OCI-LY1 (cell line): ENCODE measurements at regions not wholly inside any gene's neighbourhood (a gene's known extent, or its start where the extent isn't known, plus 50 kb on each side); places are given as distances from the start of the nearest gene placed in this dataset.

Experiments used
- H2AFZ ChIP-seq: fragments of 200-600 bp; sonication (generic), shearing (Covaris generic); 2 replicates; pipeline ENCODE4 v1.6.0; 2014; ENCODE audit warnings: antibody characterized with exemption, mild to moderate bottlenecking, low read length
- H3F3A ChIP-seq: fragments of 200-600 bp; sonication (generic), shearing (Covaris generic); 2 replicates; pipeline ENCODE4 v1.6.0; 2014; ENCODE audit warnings: mild to moderate bottlenecking, antibody characterized with exemption, low read length, moderate library complexity; ENCODE audit not compliant: insufficient read depth
- H3K27ac ChIP-seq: fragments of 200-600 bp; sonication (generic); 2 replicates; pipeline ENCODE4 v1.5.1; 2014; ENCODE audit warnings: low read length, mixed run types, mild to moderate bottlenecking, low read depth; ENCODE audit not compliant: poor library complexity, severe bottlenecking
- H3K27me3 ChIP-seq: fragments of 200-600 bp; sonication (generic); 2 replicates; pipeline ENCODE4 v1.6.0; 2014; ENCODE audit warnings: antibody characterized with exemption, mild to moderate bottlenecking, low read length, moderate library complexity; ENCODE audit not compliant: insufficient read depth
- H3K36me3 ChIP-seq: fragments of 200-600 bp; sonication (generic); 2 replicates; pipeline ENCODE4 v1.6.1; 2014; ENCODE audit warnings: mild to moderate bottlenecking, antibody characterized with exemption, low read length, moderate library complexity, mixed read lengths; ENCODE audit not compliant: insufficient read depth
- H3K4me1 ChIP-seq: fragments of 200-600 bp; sonication (generic); 2 replicates; pipeline ENCODE4 v1.5.1; 2014; ENCODE audit warnings: mild to moderate bottlenecking, low read length, moderate library complexity; ENCODE audit not compliant: insufficient read depth, severe bottlenecking
- H3K4me2 ChIP-seq: fragments of 200-600 bp; sonication (generic), shearing (Covaris generic); 2 replicates; pipeline ENCODE4 v1.6.1; 2014; ENCODE audit warnings: low read length
- H3K4me3 ChIP-seq: fragments of 200-600 bp; sonication (generic); 2 replicates; pipeline ENCODE4 v1.5.1; 2014; ENCODE audit warnings: low read length, low read depth, mild to moderate bottlenecking, mixed read lengths; ENCODE audit not compliant: poor library complexity, severe bottlenecking
- H3K79me2 ChIP-seq: fragments of 200-600 bp; shearing (Covaris generic); 2 replicates; pipeline ENCODE4 v1.6.1; 2016; ENCODE audit warnings: mixed run types, low read length, mixed read lengths; ENCODE audit not compliant: insufficient read depth
- H3K9ac ChIP-seq: fragments of 200-600 bp; sonication (generic), shearing (Covaris generic); 2 replicates; pipeline ENCODE4 v1.6.1; 2014; ENCODE audit warnings: mild to moderate bottlenecking, low read length, mixed read lengths
- H3K9me2 ChIP-seq: fragments of 200-600 bp; sonication (generic), shearing (Covaris generic); 2 replicates; pipeline ENCODE4 v1.6.1; 2014; ENCODE audit warnings: low read depth, mild to moderate bottlenecking, low read length, mixed read lengths
- H3K9me3 ChIP-seq: fragments of 200-600 bp; shearing (Covaris generic); 2 replicates; pipeline ENCODE4 v1.6.1; 2014; ENCODE audit warnings: low read length, mixed read lengths
- H4K20me1 ChIP-seq: fragments of 200-600 bp; sonication (generic), shearing (Covaris generic); 2 replicates; pipeline ENCODE4 v1.6.0; 2016; ENCODE audit warnings: mild to moderate bottlenecking, low read length; ENCODE audit not compliant: insufficient read depth
- CTCF ChIP-seq: fragments of 200-600 bp; sonication (generic), shearing (Covaris generic); IDR thresholded peaks from 2 replicates; pipeline ENCODE4 v1.5.1; 2017; ENCODE audit warnings: mild to moderate bottlenecking, antibody characterized with exemption, low read length, moderate library complexity, mixed read lengths
- EZH2 ChIP-seq: fragments of 200-600 bp; sonication (generic), shearing (Covaris generic); IDR thresholded peaks from 2 replicates; pipeline ENCODE4 v1.8.0; 2017; ENCODE audit warnings: borderline replicate concordance, mixed run types, mild to moderate bottlenecking, antibody characterized with exemption, low read length, moderate library complexity, mixed read lengths

- Histone ChIP-seq H3K9ac (no peak overlapping the region), H4K20me1 (no peaks in the 10 kb centered on the region), H3K36me3 (no peaks in the 10 kb centered on the region), H3K9me3 (no peaks in the 10 kb centered on the region), H3K27ac (no peak overlapping the region), H3K9me2 (no peaks in the 10 kb centered on the region), H3K4me2 (no peak overlapping the region), H3K4me3 (no peak overlapping the region), H3K27me3 (no peaks in the 10 kb centered on the region), H3K79me2 (no peaks in the 10 kb centered on the region), H3F3A (no peaks in the 10 kb centered on the region), H2AFZ (no peak overlapping the region), H3K4me1 (no peaks in the 10 kb centered on the region)
- TF ChIP-seq CTCF (no peak), EZH2 (no peak)
These were observed 136.8 kb upstream of the LPCAT1 start for GRCh38 chr5:1660511-1660910.

- Histone ChIP-seq H3K4me1 (no peaks in the 10 kb centered on the region), H3K9ac (no peak overlapping the region), H4K20me1 (no peaks in the 10 kb centered on the region), H3K4me2 (no peak overlapping the region), H3F3A (no peaks in the 10 kb centered on the region), H3K4me3 (no peak overlapping the region), H2AFZ (no peak overlapping the region), H3K27ac (no peak overlapping the region), H3K9me2 (no peaks in the 10 kb centered on the region), H3K36me3 (no peaks in the 10 kb centered on the region), H3K79me2 (no peaks in the 10 kb centered on the region), H3K27me3 (no peaks in the 10 kb centered on the region), H3K9me3 (no peaks in the 10 kb centered on the region)
- no peak for TF ChIP-seq CTCF
- no peak for TF ChIP-seq EZH2
These were observed 136.2 kb upstream of the LPCAT1 start for GRCh38 chr5:1660001-1660400.

GRCh38 chr5:1659100-1659981 lies 135.6 kb upstream of the LPCAT1 start:
- Histone ChIP-seq H3K4me1 (peaks cover 3% of the 10 kb centered on the region), H3K9me3 (no peaks in the 10 kb centered on the region), H3K27me3 (no peaks in the 10 kb centered on the region), H4K20me1 (no peaks in the 10 kb centered on the region), H3K79me2 (no peaks in the 10 kb centered on the region), H3K36me3 (no peaks in the 10 kb centered on the region), H3K9ac (no peak overlapping the region), H3K27ac (no peak overlapping the region), H3K9me2 (no peaks in the 10 kb centered on the region), H3K4me3 (no peak overlapping the region), H3F3A (no peaks in the 10 kb centered on the region), H2AFZ (no peak overlapping the region), H3K4me2 (no peak overlapping the region)
- TF ChIP-seq CTCF (no peak), EZH2 (no peak)
